SJSA1 (cell line): ENCODE measurements at regions not wholly inside any gene's neighbourhood (a gene's known extent, or its start where the extent isn't known, plus 50 kb on each side); places are given as distances from the start of the nearest gene placed in this dataset.

Source experiments
- DNase-seq, 2 experiments: peaks; one replicate each; pipeline ENCODE4 v3.0.0-alpha.2; 2015 to 2020; ENCODE audit warnings: low spot score in 2 of 2, low read depth in 1 of 2
- H3K27ac ChIP-seq: fragments of 250-450 bp; sonication (Bioruptor Pico); 2 replicates; pipeline ENCODE4 v1.5.1; 2020; ENCODE audit warnings: mild to moderate bottlenecking, moderate library complexity
- H3K27me3 ChIP-seq: fragments of 250-450 bp; sonication (Bioruptor Pico); replicated peaks from 2 replicates; pipeline ENCODE4 v1.5.1; 2020; ENCODE audit warnings: mild to moderate bottlenecking, moderate library complexity
- H3K36me3 ChIP-seq: fragments of 250-450 bp; sonication (Bioruptor Pico); 2 replicates; pipeline ENCODE4 v1.5.1; 2020; ENCODE audit warnings: mild to moderate bottlenecking
- H3K4me1 ChIP-seq: fragments of 250-450 bp; sonication (Bioruptor Pico); replicated peaks from 2 replicates; pipeline ENCODE4 v1.6.1; 2021; ENCODE audit warnings: mild to moderate bottlenecking
- H3K4me3 ChIP-seq: fragments of 250-450 bp; sonication (Bioruptor Pico); 2 replicates; pipeline ENCODE4 v1.5.1; 2020; ENCODE audit warnings: mild to moderate bottlenecking
- H3K9me3 ChIP-seq: fragments of 250-450 bp; sonication (Bioruptor Pico); replicated peaks from 2 replicates; pipeline ENCODE4 v1.5.1; 2020; ENCODE audit warnings: mild to moderate bottlenecking

GRCh38 chr13:107231944-107232343 is 664.0 kb upstream of the ARGLU1 start:
- peaks cover 76% of the 10 kb centered on the region for H3K27me3 ChIP-seq
- DNase-seq, result no peak
- no peaks in the 10 kb centered on the region for H3K9me3 ChIP-seq
- H3K27ac ChIP-seq, result no peak overlapping the region
- no peak overlapping the region for H3K4me3 ChIP-seq
- H3K36me3 ChIP-seq, result no peaks in the 10 kb centered on the region
- no peaks in the 10 kb centered on the region for H3K4me1 ChIP-seq

- no peaks in the 10 kb centered on the region for H3K4me1 ChIP-seq
- H3K36me3 ChIP-seq, result no peaks in the 10 kb centered on the region
- H3K9me3 ChIP-seq, result no peaks in the 10 kb centered on the region
- H3K27me3 ChIP-seq, result peaks cover 59% of the 10 kb centered on the region
- DNase-seq, result no peak
- H3K27ac ChIP-seq, result no peak overlapping the region
- H3K4me3 ChIP-seq, result no peak overlapping the region
Measured at GRCh38 chr13:107223867-107224266, 655.9 kb upstream of the ARGLU1 start.

- peaks cover 55% of the 10 kb centered on the region for H3K27me3 ChIP-seq
- no peaks in the 10 kb centered on the region for H3K9me3 ChIP-seq
- H3K4me1 ChIP-seq, result no peaks in the 10 kb centered on the region
- DNase-seq, result no peak
- no peak overlapping the region for H3K4me3 ChIP-seq
- H3K36me3 ChIP-seq, result no peaks in the 10 kb centered on the region
- no peak overlapping the region for H3K27ac ChIP-seq
Measured at GRCh38 chr13:107222597-107222996, 654.7 kb upstream of the ARGLU1 start.

GRCh38 chr13:107220245-107220644 is 652.3 kb upstream of the ARGLU1 start:
- DNase-seq, result no peak
- H3K27ac ChIP-seq, result no peak overlapping the region
- H3K4me1 ChIP-seq, result no peaks in the 10 kb centered on the region
- no peaks in the 10 kb centered on the region for H3K36me3 ChIP-seq
- H3K9me3 ChIP-seq, result no peaks in the 10 kb centered on the region
- peaks cover 46% of the 10 kb centered on the region for H3K27me3 ChIP-seq
- H3K4me3 ChIP-seq, result no peak overlapping the region

- no peaks in the 10 kb centered on the region for H3K4me1 ChIP-seq
- H3K27me3 ChIP-seq, result peaks cover 58% of the 10 kb centered on the region
- no peak overlapping the region for H3K4me3 ChIP-seq
- no peaks in the 10 kb centered on the region for H3K36me3 ChIP-seq
- no peak for DNase-seq
- H3K27ac ChIP-seq, result no peak overlapping the region
- H3K9me3 ChIP-seq, result no peaks in the 10 kb centered on the region
Measured at GRCh38 chr13:107217251-107217650, 649.3 kb upstream of the ARGLU1 start.

- Histone ChIP-seq H3K4me3 (no peak overlapping the region), H3K36me3 (no peaks in the 10 kb centered on the region), H3K9me3 (no peaks in the 10 kb centered on the region), H3K27ac (no peak overlapping the region), H3K27me3 (peaks cover 49% of the 10 kb centered on the region), H3K4me1 (0 out of 2 replicates have a peak, but pooled peaks cover 2% of the 10 kb centered on the region)
- no peak for DNase-seq
Measured at GRCh38 chr13:107216046-107216755, 648.3 kb upstream of the ARGLU1 start.

GRCh38 chr13:107211073-107211472 is 643.1 kb upstream of the ARGLU1 start:
- H3K9me3 ChIP-seq, result no peaks in the 10 kb centered on the region
- DNase-seq, result peak; percentile 89 to 90
- H3K4me1 ChIP-seq, result peaks cover 10% of the 10 kb centered on the region; the same call in 1 of the 2 replicates
- H3K4me3 ChIP-seq, result no peak overlapping the region
- peaks cover 49% of the 10 kb centered on the region for H3K27me3 ChIP-seq
- H3K36me3 ChIP-seq, result no peaks in the 10 kb centered on the region
- H3K27ac ChIP-seq, result no peak overlapping the region

- Histone ChIP-seq H3K4me3 (no peak overlapping the region), H3K36me3 (no peaks in the 10 kb centered on the region), H3K27me3 (peaks cover 53% of the 10 kb centered on the region), H3K4me1 (peaks cover 10% of the 10 kb centered on the region; the same call in 1 of the 2 replicates), H3K27ac (no peak overlapping the region), H3K9me3 (no peaks in the 10 kb centered on the region)
- DNase-seq, result no peak
Measured at GRCh38 chr13:107210723-107211030, 642.7 kb upstream of the ARGLU1 start.

GRCh38 chr13:107209824-107210722 is 642.1 kb upstream of the ARGLU1 start:
- H3K27ac ChIP-seq, result no peak overlapping the region
- H3K36me3 ChIP-seq, result no peaks in the 10 kb centered on the region
- peaks cover 10% of the 10 kb centered on the region; the same call in 1 of the 2 replicates for H3K4me1 ChIP-seq
- peak in 1 of 2 experiments; percentile 42 for DNase-seq
- H3K27me3 ChIP-seq, result peaks cover 55% of the 10 kb centered on the region
- no peaks in the 10 kb centered on the region for H3K9me3 ChIP-seq
- H3K4me3 ChIP-seq, result no peak overlapping the region

GRCh38 chr13:107208889-107209288 is 641.0 kb upstream of the ARGLU1 start:
- Histone ChIP-seq H3K36me3 (no peaks in the 10 kb centered on the region), H3K27ac (no peak overlapping the region), H3K4me3 (no peak overlapping the region), H3K9me3 (no peaks in the 10 kb centered on the region), H3K4me1 (peaks cover 10% of the 10 kb centered on the region; the same call in 1 of the 2 replicates), H3K27me3 (peaks cover 46% of the 10 kb centered on the region)
- DNase-seq, result peak in 1 of 2 experiments; percentile 40

GRCh38 chr13:107205318-107206104 is 637.6 kb upstream of the ARGLU1 start:
- H3K27ac ChIP-seq, result no peak overlapping the region
- H3K4me3 ChIP-seq, result no peak overlapping the region
- H3K9me3 ChIP-seq, result no peaks in the 10 kb centered on the region; the same call in 1 of the 2 replicates
- no peaks in the 10 kb centered on the region for H3K36me3 ChIP-seq
- peaks cover 13% of the 10 kb centered on the region for H3K4me1 ChIP-seq
- peaks cover 33% of the 10 kb centered on the region for H3K27me3 ChIP-seq
- DNase-seq, result peak; percentile 79 to 86

GRCh38 chr13:107203146-107203847 is 635.4 kb upstream of the ARGLU1 start:
- Histone ChIP-seq H3K36me3 (no peaks in the 10 kb centered on the region), H3K27me3 (peaks cover 22% of the 10 kb centered on the region), H3K9me3 (no peaks in the 10 kb centered on the region; the same call in 1 of the 2 replicates), H3K4me3 (no peak overlapping the region), H3K4me1 (peaks cover 14% of the 10 kb centered on the region), H3K27ac (no peak overlapping the region)
- DNase-seq, result peak in 1 of 2 experiments; percentile 55
